Activated CD8-positive, alpha-beta memory T cell treated with anti-CD3 and anti-CD28 coated beads, Interleukin-2, amount 50 U/mL, for 48 hours (primary cell): ENCODE measurements at regions not wholly inside any gene's neighbourhood (a gene's known extent, or its start where the extent isn't known, plus 50 kb on each side); places are given as distances from the start of the nearest gene placed in this dataset.

ENCODE experiments used
- DNase-seq: peaks from one replicate; pipeline ENCODE4 v3.0.0-alpha.2; 2020

- DNase-seq, result no peak
These were observed 63.5 kb upstream of the DMRT1 start for GRCh38 chr9:777978-778377.

GRCh38 chr9:784202-784601, 57.3 kb upstream of the DMRT1 start:
- DNase-seq, result no peak

GRCh38 chr9:784916-785315, 56.6 kb upstream of the DMRT1 start:
- no peak for DNase-seq

- no peak for DNase-seq
These were observed 55.5 kb upstream of the DMRT1 start for GRCh38 chr9:785997-786396.

GRCh38 chr9:786405-786804, 55.1 kb upstream of the DMRT1 start:
- no peak for DNase-seq

- no peak for DNase-seq
These were observed 52.7 kb upstream of the DMRT1 start for GRCh38 chr9:788777-789176.
